Kidney (tissue), 13 donors: ENCODE measurements at regions not wholly inside any gene's neighbourhood (a gene's known extent, or its start where the extent isn't known, plus 50 kb on each side); places are given as distances from the start of the nearest gene placed in this dataset.

Experiments
- DNase-seq, 5 donors: peaks; one replicate each; pipeline ENCODE4 v3.0.0-alpha.2; 2013 to 2020
- FAIRE-seq: peaks from 2 replicates; lab custom pipeline; 2012; peaks lifted over from hg19 to GRCh38; lab: Jason Lieb, UNC
- H3K27ac ChIP-seq, 2 donors: one replicate each; pipeline ENCODE4 v1.7.0; 2013; ENCODE audit warnings: low read depth in 2 of 2, low read length in 2 of 2, inconsistent platforms in 1 of 2
- H3K27me3 ChIP-seq: one replicate; pipeline ENCODE4 v1.7.1; 2013; ENCODE audit warnings: low read length, inconsistent platforms; ENCODE audit not compliant: control insufficient read depth, insufficient read depth
- H3K36me3 ChIP-seq, 3 donors: one replicate each; pipeline versions ENCODE4 v1.7.0 to v1.7.1; 2013; ENCODE audit warnings: low read length in 3 of 3, control low read depth in 1 of 3, inconsistent platforms in 1 of 3; ENCODE audit not compliant: insufficient read depth in 3 of 3, control insufficient read depth in 2 of 3
- H3K4me1 ChIP-seq, 3 donors: one replicate each; pipeline versions ENCODE4 v1.7.0 to v1.7.1; 2013; ENCODE audit warnings: low read length in 3 of 3, inconsistent platforms in 1 of 3, low read depth in 1 of 3; ENCODE audit not compliant: control insufficient read depth in 2 of 3, insufficient read depth in 2 of 3
- H3K4me3 ChIP-seq, 3 donors: one replicate each; pipeline versions ENCODE4 v1.7.0 to v1.8.1; 2013; ENCODE audit warnings: low read length in 3 of 3, control low read depth in 1 of 3, inconsistent platforms in 1 of 3
- H3K9ac ChIP-seq, 3 donors: one replicate each; pipeline versions ENCODE4 v1.7.0 to v1.7.1; 2013; ENCODE audit warnings: low read length in 3 of 3, control low read depth in 1 of 3, inconsistent platforms in 1 of 3
- H3K9me3 ChIP-seq, 3 donors: one replicate each; pipeline versions ENCODE4 v1.7.0 to v1.7.1; 2013; ENCODE audit warnings: low read length in 3 of 3, control low read depth in 1 of 3, inconsistent platforms in 1 of 3; ENCODE audit not compliant: control insufficient read depth in 2 of 3, insufficient read depth in 1 of 3
- CTCF ChIP-seq: IDR thresholded peaks from 3 replicates; pipeline ENCODE4 v1.5.1; 2012; ENCODE audit warnings: mild to moderate bottlenecking, moderate library complexity, borderline replicate concordance; ENCODE audit not compliant: insufficient read depth; ENCODE audit errors: extremely low read depth
- intact Hi-C: fragments of 100-400 bp; cut with DNase I; formaldehyde crosslinking; loops from one replicate; pipeline ENCODE4 v1.11.1; 2022
- donor health status: control.
- donor health status: control.
- donor health status: control.
- donor health status: control.
- donor health status: control.
- donor health status: DM: yes; HTN: yes; CAD: no.
- donor health status: Normal renal cell carcinoma (clear cell type).

- Histone ChIP-seq H3K27ac (no peak overlapping the region), H3K36me3 (no peaks in the 10 kb centered on the region), H3K4me3 (no peak overlapping the region), H3K4me1 (no peaks in the 10 kb centered on the region), H3K9me3 (no peaks in the 10 kb centered on the region), H3K27me3 (no peaks in the 10 kb centered on the region), H3K9ac (no peak overlapping the region)
- TF ChIP-seq CTCF = no peak
- intact Hi-C loops = no loop called here
- FAIRE-seq = no peak
- no peak for DNase-seq
Measured at GRCh38 chrX:14290335-14290734, 239.0 kb upstream of the GLRA2 start.

GRCh38 chrX:14274691-14275090 is 245.0 kb upstream of the GEMIN8 start:
- Histone ChIP-seq H3K27me3 (no peaks in the 10 kb centered on the region), H3K27ac (no peak overlapping the region), H3K9me3 (no peaks in the 10 kb centered on the region), H3K36me3 (no peaks in the 10 kb centered on the region), H3K4me1 (no peaks in the 10 kb centered on the region), H3K9ac (no peak overlapping the region), H3K4me3 (no peak overlapping the region)
- TF ChIP-seq CTCF = no peak
- intact Hi-C loops = no loop called here
- FAIRE-seq (no peak), DNase-seq (peak in 2 of 5 donors; percentile 7 to 44)

- H3K27me3 ChIP-seq = no peaks in the 10 kb centered on the region
- DNase-seq = no peak
- no peak for TF ChIP-seq CTCF
- no peak overlapping the region for H3K27ac ChIP-seq
- no peaks in the 10 kb centered on the region for H3K9me3 ChIP-seq
- no peak overlapping the region for H3K4me3 ChIP-seq
- no peak overlapping the region for H3K9ac ChIP-seq
- intact Hi-C loops = no loop called here
- H3K4me1 ChIP-seq = no peaks in the 10 kb centered on the region
- FAIRE-seq = no peak
- H3K36me3 ChIP-seq = no peaks in the 10 kb centered on the region
Measured at GRCh38 chrX:14267216-14267615, 237.5 kb upstream of the GEMIN8 start.

- no peaks in the 10 kb centered on the region for H3K4me1 ChIP-seq
- no peak overlapping the region for H3K9ac ChIP-seq
- H3K36me3 ChIP-seq = no peaks in the 10 kb centered on the region
- DNase-seq (no peak), FAIRE-seq (no peak)
- intact Hi-C loops = no loop called here
- H3K4me3 ChIP-seq = no peak overlapping the region
- no peak overlapping the region for H3K27ac ChIP-seq
- H3K27me3 ChIP-seq = no peaks in the 10 kb centered on the region
- H3K9me3 ChIP-seq = no peaks in the 10 kb centered on the region
- no peak for TF ChIP-seq CTCF
Measured at GRCh38 chrX:14266705-14267104, 237.0 kb upstream of the GEMIN8 start.
